ENCODE measurements at regions not wholly inside any gene's neighbourhood (a gene's known extent, or its start where the extent isn't known, plus 50 kb on each side); places are given as distances from the start of the nearest gene placed in this dataset.

DNA sequence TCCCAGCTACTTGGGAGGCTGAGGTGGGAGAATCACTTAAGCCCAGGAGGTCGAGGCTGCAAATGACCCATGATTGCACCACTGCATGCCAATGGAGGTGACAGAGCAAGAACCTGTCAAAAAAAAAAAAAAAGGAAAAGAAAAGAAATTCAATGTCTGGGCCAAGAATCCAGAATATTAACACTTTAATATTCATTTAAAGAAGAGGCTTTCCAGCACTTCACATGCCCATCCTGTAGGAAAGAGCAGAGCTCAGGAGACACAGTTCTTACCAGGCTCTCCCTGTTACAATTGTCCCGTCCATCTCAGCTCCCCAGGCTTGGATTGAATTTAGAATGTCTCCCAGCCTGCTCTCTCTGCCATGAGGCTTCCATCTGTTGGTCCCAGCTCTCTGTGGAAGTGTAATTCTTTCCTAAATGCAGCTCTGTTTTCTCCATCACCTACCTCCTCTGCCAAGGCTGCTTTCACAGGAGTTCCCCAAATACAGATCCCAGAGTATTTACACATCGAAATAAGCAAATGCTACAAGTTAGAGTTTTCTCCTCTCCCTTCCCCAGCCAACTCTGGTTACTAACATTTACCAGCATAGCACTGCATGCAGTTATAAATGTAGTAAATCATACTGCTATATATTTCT lies 116.6 kb upstream of the CDC42BPA start:
- TF ChIP-seq, protein P1, sequence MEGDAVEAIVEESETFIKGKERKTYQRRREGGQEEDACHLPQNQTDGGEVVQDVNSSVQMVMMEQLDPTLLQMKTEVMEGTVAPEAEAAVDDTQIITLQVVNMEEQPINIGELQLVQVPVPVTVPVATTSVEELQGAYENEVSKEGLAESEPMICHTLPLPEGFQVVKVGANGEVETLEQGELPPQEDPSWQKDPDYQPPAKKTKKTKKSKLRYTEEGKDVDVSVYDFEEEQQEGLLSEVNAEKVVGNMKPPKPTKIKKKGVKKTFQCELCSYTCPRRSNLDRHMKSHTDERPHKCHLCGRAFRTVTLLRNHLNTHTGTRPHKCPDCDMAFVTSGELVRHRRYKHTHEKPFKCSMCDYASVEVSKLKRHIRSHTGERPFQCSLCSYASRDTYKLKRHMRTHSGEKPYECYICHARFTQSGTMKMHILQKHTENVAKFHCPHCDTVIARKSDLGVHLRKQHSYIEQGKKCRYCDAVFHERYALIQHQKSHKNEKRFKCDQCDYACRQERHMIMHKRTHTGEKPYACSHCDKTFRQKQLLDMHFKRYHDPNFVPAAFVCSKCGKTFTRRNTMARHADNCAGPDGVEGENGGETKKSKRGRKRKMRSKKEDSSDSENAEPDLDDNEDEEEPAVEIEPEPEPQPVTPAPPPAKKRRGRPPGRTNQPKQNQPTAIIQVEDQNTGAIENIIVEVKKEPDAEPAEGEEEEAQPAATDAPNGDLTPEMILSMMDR (conservative IDR thresholded peaks at IDR 0.05; ENCODE audit: low read length): no peak
- DNase-seq (ENCODE audit: low read depth): no peak
- no peak overlapping the region for H3K4me3 ChIP-seq (ENCODE audit: low read length)

DNA sequence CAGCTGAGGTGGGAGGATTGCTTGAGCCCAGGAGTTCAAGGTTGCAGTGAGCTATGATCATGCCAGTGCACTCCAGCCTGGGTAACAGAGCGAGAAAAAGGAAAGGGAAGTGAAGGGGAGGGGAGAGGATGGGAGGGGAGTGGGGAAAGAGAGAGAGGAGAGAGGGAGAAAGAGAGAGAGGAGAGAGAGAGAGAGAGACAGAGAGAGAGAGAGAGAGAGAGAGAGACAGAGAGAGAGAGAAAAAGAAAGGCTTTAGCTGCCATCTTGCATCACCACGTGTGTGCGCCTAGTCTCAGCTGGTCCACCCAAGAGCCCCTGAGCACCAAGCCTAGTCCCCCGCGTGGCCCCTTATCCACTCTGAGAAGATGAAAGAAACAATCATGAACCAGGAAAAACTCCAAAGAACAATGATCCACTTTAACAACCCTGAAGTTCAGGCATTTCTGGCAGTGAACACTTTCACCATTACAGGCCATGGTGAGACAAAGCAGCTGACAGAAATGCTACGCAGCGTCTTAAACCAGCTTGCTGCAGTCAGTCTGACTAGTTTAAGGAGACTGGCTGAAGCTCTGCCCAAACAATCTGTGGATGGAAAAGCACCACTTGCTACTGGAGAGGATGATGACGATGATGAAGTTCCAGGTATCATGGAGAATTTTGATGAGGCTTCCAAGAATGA lies 115.5 kb upstream of the CDC42BPA start:
- DNase-seq (ENCODE audit: low read depth): no peak

DNA sequence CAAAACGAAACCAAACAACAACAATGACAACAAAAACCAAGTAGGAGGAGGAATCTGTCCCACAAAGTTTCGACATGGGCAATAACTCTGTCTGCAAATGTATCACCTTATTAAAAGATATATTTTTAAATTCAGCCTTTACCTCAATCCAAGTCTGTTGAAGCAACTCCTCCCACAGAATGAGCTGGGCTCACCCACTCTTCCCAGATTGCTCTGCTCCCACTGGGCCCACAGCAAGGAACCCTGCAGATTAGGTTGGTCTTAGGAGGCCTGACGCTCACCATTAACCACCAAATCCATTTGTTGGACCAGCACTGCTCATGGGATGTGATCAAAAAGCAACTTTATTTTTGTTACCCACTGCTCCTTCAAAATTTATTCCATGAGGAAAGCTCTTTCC lies 114.7 kb upstream of the CDC42BPA start:
- no peak for DNase-seq (ENCODE audit: low read depth)
- TF ChIP-seq, protein P1 (conservative IDR thresholded peaks at IDR 0.05; ENCODE audit: low read length): no peak
- H3K4me3 ChIP-seq (ENCODE audit: low read length): no peak overlapping the region

More for the DNA sequence above, 115.5 kb upstream of the CDC42BPA start:
- H3K4me3 ChIP-seq (ENCODE audit: low read length): no peak overlapping the region
- TF ChIP-seq, protein P1 (conservative IDR thresholded peaks at IDR 0.05; ENCODE audit: low read length): no peak

DNA sequence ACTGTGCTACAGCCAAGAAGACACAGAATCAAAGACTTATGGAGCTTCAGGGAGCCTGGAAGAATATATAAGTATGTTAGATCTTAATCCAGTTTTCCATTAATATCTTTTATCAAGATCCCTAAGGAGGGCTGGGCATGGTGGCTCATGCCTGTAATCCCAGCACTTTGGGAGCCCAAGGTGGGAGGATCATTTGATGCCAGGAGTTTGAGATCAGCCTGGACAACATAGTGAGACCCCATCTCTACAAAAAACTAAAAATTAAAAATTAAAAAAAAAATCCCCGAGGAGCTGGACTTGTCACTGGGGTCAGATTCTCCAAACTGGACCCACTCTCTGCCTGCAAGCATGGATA lies 113.9 kb upstream of the CDC42BPA start:
- no peak for DNase-seq (ENCODE audit: low read depth)
- no peak overlapping the region for H3K4me3 ChIP-seq (ENCODE audit: low read length)
- TF ChIP-seq, protein P1 (conservative IDR thresholded peaks at IDR 0.05; ENCODE audit: low read length): no peak

DNA sequence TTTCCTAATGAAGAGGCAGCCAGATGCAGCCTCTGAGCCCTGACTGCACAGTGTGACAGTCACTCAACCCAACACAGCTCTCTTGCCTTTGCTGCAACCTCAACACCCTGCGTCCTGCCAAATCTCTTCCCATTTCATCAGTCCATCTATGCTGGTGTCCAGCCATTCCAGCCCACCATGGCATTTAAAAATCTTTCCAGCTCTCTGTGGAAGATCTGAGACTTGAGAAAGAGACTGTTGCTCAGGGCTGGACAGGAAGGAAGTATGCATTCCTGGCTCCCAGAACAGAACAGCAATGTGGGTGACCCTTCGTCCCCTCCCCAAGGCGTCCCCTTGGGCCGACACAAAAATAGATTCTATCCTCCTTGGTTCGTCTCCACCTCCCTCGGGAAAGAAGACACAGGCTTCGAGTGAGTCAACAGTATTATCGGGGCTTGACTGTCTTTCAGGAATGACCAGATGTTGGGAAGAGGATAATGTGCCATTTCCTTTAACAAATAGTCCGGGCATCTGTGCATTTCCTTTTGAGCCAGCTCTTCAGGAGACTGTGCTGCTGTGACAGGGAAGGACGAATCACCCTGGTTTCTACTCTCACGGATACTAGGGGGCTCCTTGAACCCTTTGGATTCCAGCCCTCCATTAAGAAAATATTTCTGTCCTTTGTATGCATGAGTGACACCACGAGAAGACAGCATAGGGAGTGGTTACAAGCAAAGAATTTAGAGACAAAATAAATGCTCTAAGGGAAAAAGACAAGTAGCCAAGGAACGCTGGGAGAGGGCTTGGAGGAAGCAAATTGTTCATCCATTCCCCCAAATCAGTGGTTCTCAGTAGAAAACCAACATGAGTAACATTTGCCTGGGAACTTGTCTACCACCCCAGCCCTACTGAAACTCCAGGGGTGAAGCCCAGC lies 111.4 kb upstream of the CDC42BPA start:
- DNase-seq (ENCODE audit: low read depth): peak; percentile 78
- H3K4me3 ChIP-seq (ENCODE audit: low read length): peak overlapping the region; percentile 37
- TF ChIP-seq, protein P1 (conservative IDR thresholded peaks at IDR 0.05; ENCODE audit: low read length): no peak

DNA sequence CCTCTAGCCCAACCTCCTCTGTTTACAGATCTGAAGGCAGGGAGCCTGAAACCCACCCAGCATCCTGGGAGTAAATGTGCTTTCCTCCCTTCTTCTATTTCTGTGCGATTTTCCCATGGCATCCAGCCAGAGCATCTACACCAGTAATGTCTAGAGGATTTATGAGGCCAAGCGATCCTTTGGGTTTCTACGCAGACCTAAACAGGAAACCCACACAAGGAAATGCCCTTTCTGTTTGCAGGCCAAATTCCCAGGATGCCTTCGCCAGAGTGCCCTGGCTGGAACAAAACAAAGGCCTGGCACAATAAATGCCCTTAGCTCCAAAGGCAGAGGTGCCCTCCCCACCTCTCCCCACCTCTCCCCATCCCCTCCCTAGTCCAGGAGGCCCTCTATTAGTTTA lies 110.5 kb upstream of the CDC42BPA start:
- TF ChIP-seq, protein P1 (conservative IDR thresholded peaks at IDR 0.05; ENCODE audit: low read length): no peak
- no peak overlapping the region for H3K4me3 ChIP-seq (ENCODE audit: low read length)
- peak; percentile 44 for DNase-seq (ENCODE audit: low read depth)

Data from AG10803 (cell line).